Right renal pelvis (tissue), 4 donors: ENCODE measurements at regions not wholly inside any gene's neighbourhood (a gene's known extent, or its start where the extent isn't known, plus 50 kb on each side); places are given as distances from the start of the nearest gene placed in this dataset.
"Not testable (repeated sequence)": the region's sequence is repeated elsewhere in the genome, so short reads cannot be mapped to it uniquely, and the experiment has no call there.

ENCODE experiments used
- DNase-seq, 4 donors: peaks; one replicate each; pipeline ENCODE4 v3.0.0-alpha.2; 2013; ENCODE audit warnings: low read depth in 4 of 4, low spot score in 3 of 4, missing footprints in 1 of 4

DNA sequence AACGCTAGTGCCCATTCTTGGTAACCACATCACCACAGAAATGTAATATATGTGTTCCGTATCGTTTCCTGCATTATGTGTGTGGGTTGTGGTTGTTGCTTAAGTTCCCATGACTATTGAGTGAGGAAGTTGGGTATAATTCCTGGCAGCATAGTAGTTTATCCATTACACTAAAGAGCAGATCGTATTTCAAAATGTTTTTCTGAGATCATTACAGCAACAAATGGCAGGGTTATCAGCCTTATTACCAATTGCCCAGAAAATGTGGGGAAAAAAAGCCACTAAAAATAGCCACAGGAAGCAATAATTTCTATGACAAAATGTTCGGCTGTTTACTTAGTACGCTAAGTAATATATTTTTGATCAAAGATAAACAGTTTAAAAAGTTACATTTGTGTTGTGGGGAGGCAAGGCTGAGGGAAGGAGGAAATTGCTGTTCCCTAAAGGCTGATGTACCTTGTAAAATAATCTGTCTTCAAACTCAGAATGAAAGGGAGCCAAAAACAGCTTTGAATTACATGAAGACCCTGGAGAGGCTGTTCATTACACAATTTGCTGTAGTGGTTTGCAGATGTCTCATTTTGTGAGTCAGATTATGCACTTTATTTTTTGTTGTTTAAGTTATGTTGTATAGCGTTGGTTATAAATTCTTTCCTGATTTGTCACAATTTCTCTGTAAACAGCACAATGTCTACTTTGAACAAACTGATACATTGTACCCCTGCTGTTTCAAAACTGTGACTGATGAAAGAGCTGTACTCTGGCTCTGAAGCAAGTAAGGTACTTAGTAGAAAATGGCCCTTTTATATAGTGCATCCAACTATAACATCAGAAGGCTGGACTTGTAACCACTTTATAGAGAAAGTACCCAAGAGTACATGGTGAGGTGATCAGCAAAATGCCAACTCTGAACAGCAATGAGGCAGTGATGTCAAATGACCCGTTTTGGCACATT lies 1028.5 kb downstream of the NR2F1-AS1 start:
- no peak for DNase-seq

- no peak for DNase-seq
Observed at GRCh38 chr5:92548346-92548745, 1032.7 kb downstream of the NR2F1-AS1 start.

DNA sequence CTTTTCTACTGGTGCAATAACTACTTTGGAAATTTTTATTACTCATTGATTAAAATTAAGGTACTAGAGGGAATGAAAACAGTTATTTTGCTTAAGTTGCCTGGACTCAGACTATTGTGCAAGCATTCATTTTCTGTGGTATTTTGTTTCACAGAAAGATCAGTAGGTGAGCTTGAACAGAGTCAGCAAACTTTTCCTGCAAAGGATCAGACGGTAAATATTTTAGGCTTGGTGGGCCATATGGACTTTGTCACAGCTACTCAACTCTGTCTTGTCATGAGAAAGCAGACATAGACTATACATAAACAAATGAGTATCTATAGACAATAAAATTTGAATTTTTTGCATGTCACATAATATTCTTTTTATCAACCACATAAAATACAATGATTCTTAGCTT lies 1036.4 kb downstream of the NR2F1-AS1 start:
- no peak for DNase-seq

GRCh38 chr5:92544036-92544435 lies 1037.0 kb downstream of the NR2F1-AS1 start:
- DNase-seq, result no peak

DNA sequence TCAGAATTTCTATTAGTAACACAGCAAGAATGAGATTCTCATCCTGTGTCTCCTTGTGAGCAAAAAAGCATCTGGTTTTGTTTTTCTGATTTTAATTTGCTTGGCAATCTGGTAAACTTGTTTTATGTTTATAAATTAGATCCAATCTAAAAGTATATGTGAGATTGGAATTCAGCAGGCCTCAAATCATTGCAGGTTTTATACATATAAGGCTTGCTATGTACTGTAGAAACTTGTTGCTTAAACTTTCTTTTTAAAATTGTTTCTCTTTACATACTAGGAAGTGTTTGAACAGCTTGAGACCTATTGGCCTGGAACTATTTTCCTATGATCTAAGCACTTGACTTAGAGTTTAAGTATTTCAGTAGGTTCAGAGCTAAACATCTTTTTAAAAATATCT lies 1037.8 kb downstream of the NR2F1-AS1 start:
- no peak for DNase-seq

DNA sequence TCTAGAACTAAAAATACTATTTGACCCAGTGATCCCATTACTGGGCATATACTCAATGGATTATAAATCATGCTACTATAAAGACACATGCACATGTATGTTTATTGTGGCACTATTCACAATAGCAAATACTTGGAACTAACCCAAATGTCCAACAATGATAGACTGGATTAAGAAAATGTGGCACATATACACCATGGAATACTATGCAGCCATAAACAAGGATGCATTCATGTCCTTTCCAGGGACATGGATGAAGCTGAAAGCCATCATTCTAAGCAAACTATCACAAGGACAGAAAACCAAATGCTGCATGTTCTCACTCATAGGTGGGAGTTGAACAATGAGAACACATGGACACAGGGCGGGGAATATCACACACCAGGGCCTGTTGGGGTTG lies 1039.0 kb downstream of the NR2F1-AS1 start:
- DNase-seq, result not testable (repeated sequence)

DNA sequence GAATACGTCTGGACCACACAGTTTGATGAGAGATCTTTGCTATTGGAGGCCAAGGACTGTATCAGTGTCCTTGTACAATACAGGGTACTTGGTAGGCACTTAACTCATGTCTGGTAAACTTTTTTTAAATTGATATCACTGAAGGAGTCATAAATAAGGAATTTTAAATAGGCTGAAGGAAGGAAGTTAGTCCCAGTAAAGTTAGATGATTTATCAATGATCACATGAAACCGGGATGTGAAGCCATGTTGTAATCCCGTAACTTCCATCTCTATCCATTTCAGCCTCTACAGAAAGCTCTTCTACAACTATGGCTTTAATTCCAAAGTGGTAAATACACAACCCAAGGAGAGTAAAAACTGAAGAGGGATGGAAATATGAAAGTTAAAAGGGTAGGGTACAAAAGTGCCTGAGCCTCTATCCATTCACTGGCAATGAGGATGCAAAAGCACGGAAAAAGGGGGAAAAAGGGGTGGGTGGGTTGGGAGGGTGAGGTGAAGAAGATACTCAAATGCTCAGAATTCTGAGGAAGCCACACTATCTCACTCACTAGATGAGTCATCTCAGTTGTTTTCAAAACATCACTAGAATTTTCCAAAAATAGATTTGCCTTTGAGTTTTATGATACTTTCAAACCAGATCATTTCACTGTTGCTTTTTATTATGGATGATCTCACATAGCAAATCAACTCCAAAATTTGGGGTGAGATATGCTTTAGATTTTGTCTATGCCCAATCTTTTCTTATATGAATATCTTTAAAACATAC lies 1053.5 kb downstream of the NR2F1-AS1 start:
- DNase-seq, result no peak

DNA sequence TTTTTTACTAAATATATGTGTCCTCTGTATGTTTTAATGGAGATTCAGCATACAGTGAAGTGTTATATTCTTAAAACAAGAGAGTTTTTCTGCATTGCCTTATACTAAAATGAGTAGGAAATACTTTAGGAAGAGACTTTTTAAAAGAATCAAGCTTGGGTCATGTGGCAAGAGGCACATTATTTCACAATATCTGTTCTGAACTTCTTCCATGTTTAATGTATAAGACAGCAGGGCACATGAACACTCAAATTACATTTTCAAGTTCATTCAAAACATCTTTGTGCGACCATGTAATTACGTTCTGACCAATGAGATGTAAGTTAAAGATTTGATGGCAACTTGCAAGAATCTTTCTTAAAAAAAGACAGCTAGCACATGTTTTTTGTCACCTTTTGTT lies 1055.9 kb downstream of the NR2F1-AS1 start:
- no peak for DNase-seq

DNA sequence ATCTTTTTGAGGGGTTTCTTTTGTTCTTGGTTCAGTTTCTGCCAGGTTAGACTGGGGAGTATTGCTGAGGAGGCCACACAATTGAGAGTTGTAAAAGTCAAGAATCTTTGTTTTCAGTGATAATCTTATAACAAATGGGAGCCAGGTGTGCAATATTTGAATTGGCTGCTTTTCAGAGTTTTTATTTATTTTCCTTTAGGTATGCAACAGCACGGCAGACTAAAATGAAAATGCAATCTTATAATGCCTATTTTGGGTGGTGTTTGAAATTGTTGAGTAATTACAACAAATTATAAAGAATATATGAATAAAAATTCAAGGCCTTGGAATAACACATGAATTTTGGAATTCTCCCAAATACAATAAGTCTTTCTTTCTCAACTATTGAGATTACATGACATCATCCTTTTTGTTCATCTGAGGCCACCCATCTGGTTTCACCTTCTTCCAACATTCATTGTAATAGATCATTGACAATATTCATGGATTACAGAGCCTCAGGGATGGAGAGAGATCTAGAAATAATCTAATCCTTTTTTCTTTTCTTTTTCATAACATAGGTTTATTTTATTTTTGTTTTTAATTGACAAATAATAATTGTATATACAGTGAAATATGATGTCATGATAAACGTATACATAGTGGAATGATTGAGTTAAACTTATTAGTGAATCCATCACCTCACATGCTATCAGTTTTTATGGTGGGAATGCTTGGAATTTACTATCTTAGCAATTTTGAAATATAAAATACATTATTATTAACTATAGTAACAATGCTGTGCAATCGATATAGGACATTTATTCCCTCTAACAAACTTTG lies 1061.0 kb downstream of the NR2F1-AS1 start:
- DNase-seq, result no peak

DNA sequence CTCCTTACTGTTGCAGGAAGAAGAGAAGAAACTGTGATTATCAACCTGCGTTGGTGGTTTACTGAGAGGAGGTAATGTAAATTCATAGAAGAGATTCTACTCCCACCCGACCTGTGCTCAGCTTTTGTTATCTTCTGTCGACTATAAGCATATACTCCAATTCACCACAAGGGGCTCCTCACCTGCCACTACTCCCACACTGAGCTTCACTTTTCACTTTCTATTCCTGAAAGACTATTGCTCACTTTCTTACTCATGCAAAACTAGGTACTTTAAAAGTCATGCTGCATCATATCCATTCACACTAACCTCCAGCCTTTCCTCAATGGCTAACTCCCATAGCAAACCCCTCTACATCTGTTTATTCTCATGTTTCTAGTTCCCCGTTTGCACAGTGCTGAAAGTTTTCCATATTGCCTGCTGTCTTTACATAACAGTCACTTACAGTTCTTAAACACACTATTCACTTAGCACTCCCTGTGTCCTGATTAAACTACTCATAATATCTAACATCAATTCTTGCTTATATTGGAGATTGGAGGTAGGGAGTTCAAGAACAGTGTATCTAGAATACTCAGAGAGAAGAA lies 1062.6 kb downstream of the NR2F1-AS1 start:
- DNase-seq, result no peak

GRCh38 chr5:92514896-92515295 lies 1066.1 kb downstream of the NR2F1-AS1 start:
- DNase-seq, result no peak

- DNase-seq, result no peak
Observed at GRCh38 chr5:92513067-92513466, 1068.0 kb downstream of the NR2F1-AS1 start.

GRCh38 chr5:92508271-92508670 lies 1072.7 kb downstream of the NR2F1-AS1 start:
- no peak for DNase-seq

GRCh38 chr5:92505925-92506324 lies 1075.1 kb downstream of the NR2F1-AS1 start:
- no peak for DNase-seq

- no peak for DNase-seq
Observed at GRCh38 chr5:92505145-92505544, 1075.9 kb downstream of the NR2F1-AS1 start.

DNA sequence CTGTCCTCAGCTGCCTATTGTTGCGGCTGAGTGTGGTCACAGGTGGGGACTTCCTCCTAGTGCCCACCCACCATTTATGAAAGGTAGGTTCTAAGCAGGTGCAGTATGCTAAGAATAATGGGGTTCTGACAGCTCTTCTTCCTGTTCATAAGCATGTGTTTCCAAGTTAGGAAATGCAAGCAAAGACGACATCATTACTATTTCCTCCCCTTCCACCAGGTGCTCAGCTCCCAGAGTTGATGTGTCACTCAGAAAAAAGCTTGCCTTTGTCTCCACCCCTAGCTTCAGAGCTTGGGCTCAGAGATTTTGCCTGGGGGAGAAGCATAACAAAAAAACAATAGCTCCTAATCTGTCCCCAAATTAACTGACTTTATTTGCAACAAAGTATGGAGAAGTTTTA lies 1076.7 kb downstream of the NR2F1-AS1 start:
- DNase-seq, result no peak

DNA sequence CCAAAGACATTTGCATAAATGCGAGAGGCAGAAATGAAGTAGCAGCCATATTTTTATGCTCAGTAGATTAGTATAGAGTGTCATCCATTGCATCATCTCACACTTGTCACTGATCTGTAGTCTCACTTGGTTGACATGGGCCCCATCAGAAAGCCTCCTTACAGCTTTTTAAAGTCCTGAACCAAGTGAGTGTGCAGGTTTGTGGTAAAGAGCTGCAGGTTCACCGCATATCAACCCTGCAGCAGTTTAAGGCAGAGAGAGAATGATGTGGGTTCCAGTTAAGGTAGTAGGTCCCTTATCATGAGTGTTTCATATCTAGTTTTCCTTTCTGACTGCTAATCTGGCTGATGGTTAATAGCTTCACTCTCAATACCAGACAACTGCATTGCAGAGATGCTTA lies 1080.3 kb downstream of the NR2F1-AS1 start:
- no peak for DNase-seq

DNA sequence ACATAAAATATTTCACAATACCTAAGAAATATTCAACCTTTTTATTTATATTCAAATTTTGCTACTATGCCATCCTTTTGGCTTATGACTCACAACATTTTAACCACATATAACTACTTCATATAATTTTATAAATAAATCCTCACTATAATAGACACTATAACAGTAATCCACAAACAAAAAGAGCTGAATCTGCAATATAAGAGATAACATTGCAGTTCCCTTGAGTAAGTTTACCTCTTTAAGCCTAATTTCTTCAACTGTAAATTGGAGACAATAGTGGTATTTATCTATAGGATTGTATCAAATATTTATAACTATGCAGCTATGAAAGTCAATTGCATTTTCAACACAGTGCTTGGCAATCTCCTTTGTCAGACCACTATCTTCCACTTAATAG lies 1084.5 kb downstream of the NR2F1-AS1 start:
- DNase-seq, result no peak

DNA sequence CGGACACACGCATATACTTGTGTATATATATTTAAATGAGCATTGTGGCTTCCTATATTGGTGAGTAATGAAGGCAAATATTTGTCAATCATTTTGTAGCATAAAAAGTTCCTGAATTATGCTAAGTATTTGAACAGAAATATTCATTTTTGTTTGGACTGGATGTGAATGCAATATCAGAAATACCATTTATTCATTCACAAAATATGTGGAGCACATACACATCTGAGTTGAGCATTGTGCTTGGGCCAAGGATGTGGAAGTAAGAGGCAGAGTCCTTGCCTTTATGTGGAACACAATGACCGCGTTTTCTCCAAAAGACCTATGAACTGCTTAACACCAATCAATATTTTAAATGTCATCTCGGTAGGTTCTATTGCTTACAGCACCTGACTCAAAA lies 1086.5 kb downstream of the NR2F1-AS1 start:
- no peak for DNase-seq

GRCh38 chr5:92492908-92493307 lies 1088.1 kb downstream of the NR2F1-AS1 start:
- DNase-seq, result no peak

DNA sequence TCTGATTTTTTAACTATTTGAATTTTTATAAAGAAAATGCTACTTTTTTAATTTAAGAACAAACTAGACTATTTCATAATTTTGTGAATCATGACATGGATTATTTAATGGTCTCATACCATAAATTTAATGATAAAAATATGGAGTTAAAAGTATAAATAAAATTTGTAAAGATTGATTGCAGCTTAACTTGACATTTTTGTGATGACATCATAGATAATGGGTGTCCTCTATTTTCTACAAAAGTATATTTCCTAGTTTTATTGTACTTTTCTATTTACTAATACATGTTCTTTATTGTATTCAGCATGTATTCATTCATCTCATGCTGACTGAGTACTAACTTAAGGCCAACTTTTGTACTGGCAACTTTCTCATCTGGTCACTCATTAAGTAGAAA lies 1096.5 kb downstream of the NR2F1-AS1 start:
- no peak for DNase-seq
